SK-N-SH (cell line): ENCODE measurements at regions not wholly inside any gene's neighbourhood (a gene's known extent, or its start where the extent isn't known, plus 50 kb on each side); places are given as distances from the start of the nearest gene placed in this dataset.

Experiments used
- CTCF ChIA-PET: fragments of 300-600, 350-600 bp; formaldehyde crosslinking; extraction: SDS; loops from one replicate; lab custom pipeline; 2021; lab: Yijun Ruan, JAX
- POLR2A ChIA-PET: fragments of 350-600 bp; sonication (Branson Sonifier 250); formaldehyde crosslinking; extraction: SDS; loops from one replicate; lab custom pipeline; 2020; ENCODE audit warnings: antibody characterized with exemption, inconsistent platforms; lab: Yijun Ruan, JAX
- DNase-seq: peaks from one replicate; pipeline ENCODE4 v3.0.0; 2012
- H2AFZ ChIP-seq: fragments of 200-600 bp; sonication (generic); 2 replicates; pipeline ENCODE4 v1.8.1; 2016; ENCODE audit warnings: antibody characterized with exemption, mild to moderate bottlenecking, low read depth
- H3F3A ChIP-seq: fragments of 200-600 bp; sonication (generic); replicated peaks from 2 replicates; pipeline ENCODE3; 2016; ENCODE audit warnings: antibody characterized with exemption, mild to moderate bottlenecking; ENCODE audit not compliant: insufficient read depth
- H3K27ac ChIP-seq, 2 experiments: fragments of 200-500 bp in 1 of 2; fragments of 200-600 bp in 1 of 2; sonication (Bioruptor generic) in 1 of 2; sonication (generic), shearing (Covaris generic) in 1 of 2; 2 replicates each; pipeline versions ENCODE4 v1.5.1 to v1.6.1; 2014 to 2016; ENCODE audit warnings: low read depth in 2 of 2, inconsistent platforms in 1 of 2, low read length in 1 of 2, mild to moderate bottlenecking in 1 of 2, mixed read lengths in 1 of 2
- H3K27me3 ChIP-seq: fragments of 200-600 bp; sonication (generic), shearing (Covaris generic); 2 replicates; pipeline ENCODE4 v1.6.1; 2016; ENCODE audit warnings: mixed run types; ENCODE audit not compliant: insufficient read depth
- H3K36me3 ChIP-seq, 2 experiments: fragments of 200-500 bp in 1 of 2; fragments of 200-600 bp in 1 of 2; sonication (Bioruptor generic) in 1 of 2; sonication (generic) in 1 of 2; replicated peaks in 1 of 2; 2 replicates each; pipeline versions ENCODE3 to v1.5.1; 2014 to 2016; ENCODE audit warnings: low read length in 1 of 2, mild to moderate bottlenecking in 1 of 2; ENCODE audit not compliant: insufficient read depth in 2 of 2, control insufficient read depth in 1 of 2
- H3K4me1 ChIP-seq, 2 experiments: fragments of 200-500 bp in 1 of 2; fragments of 200-600 bp in 1 of 2; sonication (Bioruptor generic) in 1 of 2; sonication (generic), shearing (Covaris generic) in 1 of 2; 2 replicates each; pipeline versions ENCODE4 v1.5.1 to v1.6.1; 2014 to 2016; ENCODE audit warnings: low read depth in 1 of 2, low read length in 1 of 2, mixed run types in 1 of 2; ENCODE audit not compliant: insufficient read depth in 2 of 2, control insufficient read depth in 1 of 2
- H3K4me2 ChIP-seq: fragments of 200-600 bp; sonication (generic), shearing (Covaris generic); 2 replicates; pipeline ENCODE4 v1.6.1; 2017; ENCODE audit warnings: mixed run types
- H3K4me3 ChIP-seq, 2 experiments: fragments of 200-500 bp in 1 of 2; fragments of 200-600 bp in 1 of 2; sonication (Bioruptor generic) in 1 of 2; sonication (generic), shearing (Covaris generic) in 1 of 2; 2 replicates each; pipeline versions ENCODE4 v1.5.1 to v1.8.1; 2014 to 2016; ENCODE audit warnings: low read depth in 2 of 2, inconsistent platforms in 1 of 2, low read length in 1 of 2, mild to moderate bottlenecking in 1 of 2, mixed read lengths in 1 of 2, moderate library complexity in 1 of 2
- H3K79me2 ChIP-seq: fragments of 200-600 bp; sonication (generic); 2 replicates; pipeline ENCODE4 v1.8.1; 2017; ENCODE audit warnings: mild to moderate bottlenecking; ENCODE audit not compliant: insufficient read depth
- H3K9ac ChIP-seq: fragments of 200-600 bp; sonication (generic); 2 replicates; pipeline ENCODE4 v1.6.1; 2017; ENCODE audit warnings: mixed run types
- H3K9me2 ChIP-seq: fragments of 200-600 bp; sonication (generic); 2 replicates; pipeline ENCODE4 v1.6.1; 2017; ENCODE audit warnings: mixed run types
- H3K9me3 ChIP-seq: fragments of 200-600 bp; sonication (generic); 2 replicates; pipeline ENCODE4 v1.6.1; 2017; ENCODE audit warnings: mixed run types, mild to moderate bottlenecking, moderate library complexity
- H4K20me1 ChIP-seq: fragments of 200-600 bp; sonication (generic); 2 replicates; pipeline ENCODE4 v1.6.1; 2017; ENCODE audit warnings: mild to moderate bottlenecking, mixed run types; ENCODE audit not compliant: insufficient read depth
- CHD2 ChIP-seq: fragments of 150-350 bp; IDR thresholded peaks from 2 replicates; pipeline ENCODE4 v1.6.1; 2018; ENCODE audit warnings: low read length; ENCODE audit not compliant: partially characterized antibody
- ELF1 ChIP-seq: IDR thresholded peaks from 2 replicates; pipeline ENCODE4 v1.4.0; 2012
- EP300 ChIP-seq, 2 experiments: IDR thresholded peaks; 2 replicates each; pipeline versions ENCODE4 v1.4.0 to v1.6.1; 2012; ENCODE audit warnings: borderline replicate concordance in 1 of 2, low read depth in 1 of 2, low read length in 1 of 2
- FOSL2 ChIP-seq: IDR thresholded peaks from 2 replicates; pipeline ENCODE4 v1.4.0; 2012; ENCODE audit warnings: low read depth, mild to moderate bottlenecking, moderate library complexity, borderline replicate concordance
- FOXJ3 ChIP-seq: sonication (generic); formaldehyde crosslinking; IDR thresholded peaks from 2 replicates; pipeline ENCODE4 v1.5.1; 2020; ENCODE audit warnings: mild to moderate bottlenecking, missing genetic modification reagents
- GABPA ChIP-seq: IDR thresholded peaks from 2 replicates; pipeline ENCODE4 v1.4.0; 2012; ENCODE audit warnings: low read depth, mild to moderate bottlenecking
- GATA2 ChIP-seq: sonication (generic); formaldehyde crosslinking; IDR thresholded peaks from 2 replicates; pipeline ENCODE4 v1.5.0; 2020; ENCODE audit warnings: mild to moderate bottlenecking, missing genetic modification reagents
- IRF3 ChIP-seq: fragments of 150-350 bp; IDR thresholded peaks from 2 replicates; pipeline ENCODE4 v1.6.1; 2016; ENCODE audit warnings: mild to moderate bottlenecking, low read depth, low read length
- MEF2A ChIP-seq: IDR thresholded peaks from 2 replicates; pipeline ENCODE4 v1.4.0; 2012; ENCODE audit warnings: low read depth, borderline replicate concordance
- NFIC ChIP-seq: IDR thresholded peaks from 2 replicates; pipeline ENCODE4 v1.4.0; 2012; ENCODE audit warnings: borderline replicate concordance
- NRF1 ChIP-seq: IDR thresholded peaks from 2 replicates; pipeline ENCODE4 v1.6.1; 2012; ENCODE audit warnings: low read depth, mild to moderate bottlenecking, low read length
- POLR2AphosphoS5 ChIP-seq: IDR thresholded peaks from 2 replicates; pipeline ENCODE4 v1.6.1; 2012; ENCODE audit warnings: low read depth, low read length
- RFX5 ChIP-seq: IDR thresholded peaks from 2 replicates; pipeline ENCODE4 v1.6.1; 2012; ENCODE audit warnings: mild to moderate bottlenecking, improper control_type of control experiment, low read length
- RXRA ChIP-seq: IDR thresholded peaks from 2 replicates; pipeline ENCODE4 v1.4.0; 2012; ENCODE audit warnings: low read depth, mild to moderate bottlenecking, borderline replicate concordance
- SMC3 ChIP-seq: IDR thresholded peaks from 2 replicates; pipeline ENCODE4 v1.6.1; 2012; ENCODE audit warnings: low read depth, low read length, improper control_type of control experiment
- TAF1 ChIP-seq: IDR thresholded peaks from 2 replicates; pipeline ENCODE4 v1.6.1; 2012; ENCODE audit warnings: low read depth, mild to moderate bottlenecking, low read length, moderate library complexity, borderline replicate concordance
- USF1 ChIP-seq: IDR thresholded peaks from 2 replicates; pipeline ENCODE4 v1.4.0; 2012; ENCODE audit warnings: low read depth, borderline replicate concordance
- YY1 ChIP-seq: IDR thresholded peaks from 2 replicates; pipeline ENCODE4 v1.4.0; 2012; ENCODE audit warnings: low read depth, mild to moderate bottlenecking
- WGBS: methylation state at CpG from one replicate; pipeline ENCODE4 v1.1.6; 2017; ENCODE audit warnings: low lambda C conversion rate; 5-methylcytosine and 5-hydroxymethylcytosine counted together
- TF ChIP-seq, protein P1 (sequence below): IDR thresholded peaks from 2 replicates; pipeline ENCODE4 v1.6.1; 2012; ENCODE audit warnings: mild to moderate bottlenecking, low read depth, low read length, moderate library complexity

DNA sequence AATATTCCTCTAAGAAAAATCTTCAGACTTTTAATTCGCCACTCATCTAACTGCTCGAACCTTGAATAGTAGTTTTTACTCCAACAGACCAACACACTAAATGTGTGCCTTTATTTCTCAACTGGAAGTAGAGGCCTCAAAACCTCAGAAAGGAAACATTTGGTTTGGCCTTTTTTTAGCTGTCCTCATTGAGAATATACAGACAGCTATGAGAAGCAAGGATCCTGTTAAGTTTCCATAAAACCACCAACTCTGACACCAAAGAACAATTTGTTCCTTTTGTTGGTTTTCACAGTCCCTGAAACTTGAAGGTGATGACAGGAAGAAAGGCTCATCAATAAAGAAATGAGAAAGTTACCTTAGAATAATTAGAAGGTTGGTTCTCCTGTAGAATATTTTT is 199.2 kb upstream of the MEOX2 start:
- Histone ChIP-seq H2AFZ (no peak overlapping the region), H3K27ac (no peak overlapping the region), H3K9ac (no peak overlapping the region), H3K36me3 (no peaks in the 10 kb centered on the region), H3K27me3 (no peaks in the 10 kb centered on the region), H3K4me2 (no peak overlapping the region), H3K9me2 (no peaks in the 10 kb centered on the region), H3K4me1 (no peaks in the 10 kb centered on the region), H3F3A (no peaks in the 10 kb centered on the region), H3K79me2 (no peaks in the 10 kb centered on the region), H3K9me3 (no peaks in the 10 kb centered on the region), H4K20me1 (no peaks in the 10 kb centered on the region), H3K4me3 (no peak overlapping the region)
- ChIA-PET POLR2A (no interaction called here), CTCF (no interaction called here)
- no peak for DNase-seq
- 3% methylated on average over 2 of the region's 2 CpGs for WGBS
- TF ChIP-seq TAF1 (no peak), SMC3 (no peak), YY1 (no peak), ELF1 (no peak), IRF3 (no peak), MEF2A (no peak), FOSL2 (no peak), POLR2AphosphoS5 (no peak), GABPA (no peak), NFIC (no peak), RXRA (no peak), NRF1 (no peak), GATA2 (CRISPR knock-in tag) (no peak), FOXJ3 (CRISPR knock-in tag) (no peak), USF1 (no peak), EP300 (IDR thresholded peaks at IDR 0.05; ENCODE audit: borderline replicate concordance in 1 of 2, low read depth in 1 of 2, low read length in 1 of 2) (no peak), RFX5 (no peak), CHD2 (no peak)
- TF ChIP-seq, protein P1, sequence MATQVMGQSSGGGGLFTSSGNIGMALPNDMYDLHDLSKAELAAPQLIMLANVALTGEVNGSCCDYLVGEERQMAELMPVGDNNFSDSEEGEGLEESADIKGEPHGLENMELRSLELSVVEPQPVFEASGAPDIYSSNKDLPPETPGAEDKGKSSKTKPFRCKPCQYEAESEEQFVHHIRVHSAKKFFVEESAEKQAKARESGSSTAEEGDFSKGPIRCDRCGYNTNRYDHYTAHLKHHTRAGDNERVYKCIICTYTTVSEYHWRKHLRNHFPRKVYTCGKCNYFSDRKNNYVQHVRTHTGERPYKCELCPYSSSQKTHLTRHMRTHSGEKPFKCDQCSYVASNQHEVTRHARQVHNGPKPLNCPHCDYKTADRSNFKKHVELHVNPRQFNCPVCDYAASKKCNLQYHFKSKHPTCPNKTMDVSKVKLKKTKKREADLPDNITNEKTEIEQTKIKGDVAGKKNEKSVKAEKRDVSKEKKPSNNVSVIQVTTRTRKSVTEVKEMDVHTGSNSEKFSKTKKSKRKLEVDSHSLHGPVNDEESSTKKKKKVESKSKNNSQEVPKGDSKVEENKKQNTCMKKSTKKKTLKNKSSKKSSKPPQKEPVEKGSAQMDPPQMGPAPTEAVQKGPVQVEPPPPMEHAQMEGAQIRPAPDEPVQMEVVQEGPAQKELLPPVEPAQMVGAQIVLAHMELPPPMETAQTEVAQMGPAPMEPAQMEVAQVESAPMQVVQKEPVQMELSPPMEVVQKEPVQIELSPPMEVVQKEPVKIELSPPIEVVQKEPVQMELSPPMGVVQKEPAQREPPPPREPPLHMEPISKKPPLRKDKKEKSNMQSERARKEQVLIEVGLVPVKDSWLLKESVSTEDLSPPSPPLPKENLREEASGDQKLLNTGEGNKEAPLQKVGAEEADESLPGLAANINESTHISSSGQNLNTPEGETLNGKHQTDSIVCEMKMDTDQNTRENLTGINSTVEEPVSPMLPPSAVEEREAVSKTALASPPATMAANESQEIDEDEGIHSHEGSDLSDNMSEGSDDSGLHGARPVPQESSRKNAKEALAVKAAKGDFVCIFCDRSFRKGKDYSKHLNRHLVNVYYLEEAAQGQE, result no peak
